ENCODE measurements at regions not wholly inside any gene's neighbourhood (a gene's known extent, or its start where the extent isn't known, plus 50 kb on each side); places are given as distances from the start of the nearest gene placed in this dataset.

DNA sequence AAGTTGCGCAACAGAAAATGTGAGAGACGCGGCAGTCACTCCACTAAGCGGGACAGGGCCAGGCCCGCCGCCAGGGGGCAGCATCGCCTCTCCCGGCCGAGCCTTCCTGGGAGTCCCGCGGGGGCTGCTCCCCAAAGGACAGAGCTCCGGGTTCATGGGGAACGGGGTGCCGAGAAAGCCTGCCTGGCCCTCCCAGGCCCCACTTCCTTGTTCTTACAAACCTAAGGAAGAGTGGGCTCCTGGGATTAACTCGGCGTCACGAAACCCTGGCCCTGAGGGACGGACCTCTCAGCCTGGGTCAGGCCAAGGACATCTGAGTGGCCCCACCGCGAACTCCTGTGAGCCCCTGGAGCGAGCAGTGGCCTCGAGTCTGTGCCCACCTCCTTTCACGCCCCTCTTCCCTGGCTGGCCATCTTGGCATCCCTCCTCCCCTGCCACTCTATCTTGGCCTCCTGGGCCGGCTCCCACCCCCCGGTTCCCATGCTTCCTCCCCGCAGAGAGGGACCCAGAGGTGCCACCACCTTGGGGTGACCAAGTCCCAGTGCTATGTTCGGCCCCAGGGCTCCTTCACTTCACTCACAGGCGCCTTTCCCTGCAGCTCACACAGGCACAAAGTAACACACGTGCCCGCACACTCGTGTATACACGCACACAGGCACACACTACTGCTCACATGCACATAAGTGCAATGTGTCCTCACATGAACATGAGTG, 99.9 kb upstream of the FGF3 start:
- DNase-seq: no peak

DNA sequence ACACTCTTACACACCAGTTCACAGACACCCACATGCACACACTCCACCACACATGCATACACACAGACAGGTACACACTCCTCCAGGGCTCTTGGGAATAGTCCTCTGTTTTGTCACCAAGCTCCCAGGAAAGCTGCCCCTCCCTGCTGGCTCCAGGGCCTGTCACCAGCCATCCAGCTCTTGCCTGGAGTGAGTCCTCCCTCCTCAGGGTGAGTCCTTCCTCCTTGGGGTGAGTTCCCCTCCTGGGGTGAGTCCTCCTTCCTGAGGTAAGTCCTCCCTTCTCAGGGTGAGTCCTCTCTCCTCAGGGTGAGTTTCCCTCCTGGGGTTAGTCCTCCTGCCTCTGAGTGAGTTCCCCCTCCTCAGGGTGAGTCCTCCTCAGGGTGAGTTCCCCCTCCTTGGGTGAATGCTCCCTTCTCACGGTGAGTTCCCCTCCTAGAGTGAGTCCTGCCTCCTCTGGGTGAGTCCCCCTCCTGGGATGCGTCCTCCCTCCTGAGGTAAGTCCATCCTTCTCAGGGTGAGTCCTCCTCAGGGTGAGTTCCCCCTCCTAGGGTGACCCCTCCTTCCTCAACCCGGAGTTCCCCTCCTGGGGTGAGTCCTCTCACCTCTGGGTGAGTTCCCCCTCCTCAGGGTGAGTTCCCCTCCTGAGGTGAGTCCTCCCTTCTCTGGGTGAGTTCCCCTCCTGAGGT, 100.6 kb upstream of the FGF3 start:
- DNase-seq: no peak

DNA sequence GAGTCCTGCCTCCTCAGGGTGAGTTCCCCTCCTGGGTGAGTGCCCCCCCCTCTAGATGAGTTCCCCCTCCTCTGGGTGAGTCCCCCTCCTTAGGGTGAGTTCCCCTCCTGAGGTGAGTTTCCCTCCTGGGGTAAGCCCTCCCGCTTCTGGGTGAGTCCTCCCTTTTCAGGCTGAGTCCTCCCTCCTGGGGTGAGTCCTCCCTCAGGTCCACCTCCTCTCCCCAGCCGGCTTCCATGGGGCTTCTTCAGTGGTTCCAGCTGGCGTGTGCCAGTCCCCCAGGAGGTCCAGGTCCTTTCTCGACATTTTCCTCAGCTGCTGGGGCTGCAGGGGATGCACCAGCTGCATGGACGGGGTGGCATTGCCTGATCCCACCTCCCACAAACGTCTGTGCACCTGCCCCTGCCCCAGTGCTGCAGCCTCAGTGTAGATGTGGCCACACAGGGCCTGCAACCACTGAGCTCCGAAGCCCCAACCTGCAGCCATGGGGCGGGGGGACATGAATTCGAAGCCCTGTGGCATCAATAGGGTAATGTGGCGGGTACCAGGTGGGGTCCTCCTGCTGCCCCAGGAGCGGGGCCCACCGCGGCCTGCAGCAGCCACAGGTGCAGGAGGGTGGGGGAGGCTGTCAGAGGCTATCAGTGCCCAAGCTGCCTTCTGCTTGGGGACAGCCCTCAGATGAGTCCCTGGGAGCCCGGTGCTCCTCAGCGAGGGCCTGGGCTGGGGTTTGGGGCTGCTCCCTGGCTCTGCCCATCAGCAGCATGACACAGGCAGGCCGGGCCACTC, 101.3 kb upstream of the FGF3 start:
- DNase-seq: no peak

DNA sequence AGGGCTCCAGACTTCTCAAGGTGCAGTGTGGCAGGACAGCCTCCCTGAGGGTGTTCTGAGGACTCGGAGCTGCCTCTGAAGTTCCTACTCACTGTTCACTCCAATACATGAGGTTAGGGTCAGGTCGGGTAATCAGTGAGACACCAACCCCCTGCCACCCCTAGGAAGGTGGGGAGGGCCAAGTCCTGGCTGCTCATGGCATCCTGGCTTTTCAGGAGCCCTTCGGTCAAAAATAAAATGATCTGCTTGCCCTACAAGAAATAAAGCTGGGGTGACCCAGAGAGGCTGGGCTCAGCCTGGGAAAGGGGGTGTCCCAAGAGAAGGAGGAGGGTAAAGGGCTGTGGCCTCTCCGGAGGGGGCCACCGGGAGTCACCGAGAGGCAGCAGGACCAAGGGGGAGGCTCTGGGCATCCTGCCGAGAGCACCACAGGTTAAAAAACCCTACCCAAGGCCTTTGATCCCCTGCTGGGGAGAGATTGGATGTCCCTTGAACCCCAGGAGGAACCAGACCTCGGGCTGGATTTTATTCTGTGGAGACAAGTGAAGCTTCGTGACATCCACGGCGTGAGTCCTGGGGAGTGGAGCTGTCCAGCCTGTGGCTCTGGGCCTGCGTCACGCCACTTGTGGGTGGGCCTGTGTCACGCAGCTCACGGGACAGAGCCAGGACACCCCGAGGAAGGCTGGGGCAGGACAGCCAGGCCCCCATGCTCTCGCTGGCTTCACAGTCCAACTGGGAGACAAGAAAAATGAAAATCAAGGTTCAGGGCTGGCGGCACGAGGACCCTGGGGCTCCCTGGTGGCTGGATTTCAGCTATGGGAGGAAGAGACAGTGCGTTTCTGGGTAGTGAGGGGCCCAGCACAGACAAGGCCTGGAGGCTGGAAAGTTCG, 102.2 kb upstream of the FGF3 start:
- DNase-seq: no peak

DNA sequence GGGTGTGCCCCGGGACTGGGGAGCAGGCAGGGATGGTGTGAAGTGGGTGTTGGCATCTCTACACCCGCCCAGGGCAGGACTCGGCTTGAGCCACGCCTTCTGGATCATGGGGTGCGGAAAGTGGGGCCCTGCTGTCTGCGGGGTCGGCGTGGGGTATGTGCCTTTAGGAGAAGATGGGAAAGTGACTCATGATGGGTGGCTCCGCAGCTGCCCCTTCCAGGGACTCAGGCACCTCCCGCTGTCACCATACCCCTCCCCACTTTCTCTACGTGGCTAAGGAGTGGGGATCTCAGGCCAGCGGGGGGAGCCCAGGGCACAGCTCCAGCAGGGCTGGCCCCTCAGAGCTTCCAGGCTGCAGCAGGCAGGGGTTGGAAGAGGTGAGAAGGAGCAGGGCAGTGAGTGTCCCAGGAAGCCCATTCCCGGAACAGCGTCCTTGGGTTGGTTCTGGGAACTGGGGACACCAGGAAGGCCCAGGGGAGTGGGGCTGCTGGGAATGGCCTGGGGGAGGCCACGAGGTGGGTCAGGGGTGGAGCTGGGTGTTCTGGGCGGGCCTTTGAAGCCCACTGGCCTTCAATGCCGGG, 102.9 kb upstream of the FGF3 start:
- DNase-seq: no peak

DNA sequence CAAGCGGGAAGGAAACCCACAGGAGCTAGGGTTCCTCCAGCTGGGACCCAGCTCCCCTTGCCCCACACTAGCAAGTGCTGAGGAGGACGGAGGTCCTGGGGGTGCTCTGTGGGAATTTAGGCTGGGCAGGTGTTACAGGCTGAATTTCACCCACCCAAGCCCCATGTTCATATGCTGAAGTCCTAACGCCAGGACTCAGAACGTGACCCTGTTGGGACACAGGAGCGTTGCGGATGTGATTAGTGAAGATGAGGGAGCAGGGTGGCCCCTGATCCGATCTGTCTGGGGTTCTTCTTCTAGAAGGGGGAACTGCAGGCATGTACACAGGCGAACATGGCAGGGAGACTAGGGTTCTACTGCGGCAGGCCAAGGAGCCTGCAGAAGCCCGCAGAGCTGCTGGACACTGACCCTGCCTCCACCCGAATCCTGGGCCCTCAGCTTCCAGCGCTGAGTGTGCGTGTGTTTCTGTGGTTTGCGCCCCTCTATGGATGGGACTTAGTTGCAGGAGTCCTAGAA, 103.4 kb upstream of the FGF3 start:
- DNase-seq: no peak

DNA sequence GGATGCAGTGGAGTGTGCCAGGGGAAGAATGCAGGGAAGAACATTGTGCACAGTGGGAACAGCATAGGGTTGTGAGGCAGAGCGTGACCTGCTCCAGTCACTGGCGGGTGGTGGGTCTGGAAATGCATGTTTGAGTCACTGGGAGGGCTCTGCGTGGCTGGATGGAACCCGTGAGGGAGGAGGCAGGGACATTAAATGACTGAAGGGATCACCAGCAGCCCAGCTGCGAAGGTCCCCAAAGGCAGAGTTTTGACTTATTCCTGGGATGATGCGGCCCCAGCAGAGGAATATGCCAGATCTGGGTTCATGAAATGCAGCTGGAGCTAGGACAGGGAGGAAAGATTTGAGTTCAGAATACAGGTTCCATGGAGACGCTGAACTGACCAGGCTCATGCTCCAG, 104.0 kb upstream of the FGF3 start:
- DNase-seq: no peak

DNA sequence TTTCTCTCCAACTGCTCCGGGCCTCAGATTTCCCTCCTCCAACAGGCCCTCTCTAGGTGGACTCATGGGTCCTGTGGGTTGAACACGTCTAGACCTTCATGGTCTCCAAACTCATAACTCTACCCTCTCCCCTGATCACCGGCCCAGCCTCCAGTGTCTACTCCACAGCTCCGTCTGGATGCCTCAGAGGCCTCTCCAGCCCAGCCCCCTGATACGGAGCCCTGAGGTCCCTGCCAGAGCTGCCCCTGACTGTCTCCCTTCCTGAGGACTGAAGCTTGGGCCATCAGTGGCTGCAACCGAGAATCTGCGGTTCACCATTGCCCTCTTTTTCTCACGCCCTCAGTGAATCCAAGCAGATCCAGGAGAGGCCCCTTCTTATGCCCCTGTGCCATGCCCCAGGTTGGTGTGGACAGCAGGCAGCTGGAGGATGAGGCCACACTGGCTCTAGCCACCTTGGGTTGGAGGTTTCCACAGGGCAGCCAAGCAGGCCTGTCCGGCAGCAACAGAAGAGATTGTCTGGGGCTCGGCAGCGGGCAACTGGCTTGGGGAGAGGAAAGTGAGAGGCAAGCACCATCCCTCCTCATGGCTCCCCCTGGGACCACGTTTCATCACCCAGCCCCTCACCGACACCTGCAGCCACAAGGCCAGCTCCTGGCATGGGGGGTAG, 104.6 kb upstream of the FGF3 start:
- no peak for DNase-seq

DNA sequence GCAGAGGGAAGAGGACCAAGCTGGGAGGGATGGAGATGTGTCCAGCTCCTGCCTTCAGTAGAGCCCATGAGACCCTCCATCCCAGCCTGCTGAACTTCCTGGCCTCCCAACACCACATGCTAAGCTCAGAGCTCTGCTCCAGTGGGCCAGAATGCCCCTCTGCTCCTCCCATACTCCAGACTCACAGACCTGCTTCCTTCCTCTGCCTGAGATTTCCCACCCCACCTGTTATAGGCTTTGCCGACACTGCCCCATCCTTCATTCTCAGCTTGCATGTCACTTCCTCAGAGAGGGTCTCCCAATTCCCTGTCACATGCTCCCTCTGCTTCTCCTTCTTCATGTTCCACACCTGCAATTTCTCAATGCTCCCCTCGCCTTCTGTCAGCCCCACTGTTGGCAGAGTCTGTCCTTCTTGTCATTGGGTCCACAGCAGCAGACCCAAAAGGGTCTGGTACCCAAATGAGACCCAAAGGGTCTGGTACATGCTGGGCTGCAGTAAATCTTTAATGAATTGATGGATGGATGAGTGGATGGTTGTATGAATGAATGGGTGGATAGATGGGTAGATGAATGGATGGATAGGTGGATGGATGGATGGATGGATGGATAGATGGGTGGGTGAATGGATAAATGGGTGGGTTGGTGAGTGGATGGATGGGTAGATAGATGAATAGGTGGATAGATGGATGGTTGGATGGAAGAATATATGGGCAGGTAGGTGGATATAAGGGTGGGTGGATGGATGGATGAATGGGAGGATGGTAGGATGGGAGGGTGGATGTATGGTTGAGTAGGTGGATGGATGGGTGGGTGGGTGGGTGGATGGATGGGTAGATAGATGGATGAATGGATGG, 105.3 kb upstream of the FGF3 start:
- DNase-seq: no peak

DNA sequence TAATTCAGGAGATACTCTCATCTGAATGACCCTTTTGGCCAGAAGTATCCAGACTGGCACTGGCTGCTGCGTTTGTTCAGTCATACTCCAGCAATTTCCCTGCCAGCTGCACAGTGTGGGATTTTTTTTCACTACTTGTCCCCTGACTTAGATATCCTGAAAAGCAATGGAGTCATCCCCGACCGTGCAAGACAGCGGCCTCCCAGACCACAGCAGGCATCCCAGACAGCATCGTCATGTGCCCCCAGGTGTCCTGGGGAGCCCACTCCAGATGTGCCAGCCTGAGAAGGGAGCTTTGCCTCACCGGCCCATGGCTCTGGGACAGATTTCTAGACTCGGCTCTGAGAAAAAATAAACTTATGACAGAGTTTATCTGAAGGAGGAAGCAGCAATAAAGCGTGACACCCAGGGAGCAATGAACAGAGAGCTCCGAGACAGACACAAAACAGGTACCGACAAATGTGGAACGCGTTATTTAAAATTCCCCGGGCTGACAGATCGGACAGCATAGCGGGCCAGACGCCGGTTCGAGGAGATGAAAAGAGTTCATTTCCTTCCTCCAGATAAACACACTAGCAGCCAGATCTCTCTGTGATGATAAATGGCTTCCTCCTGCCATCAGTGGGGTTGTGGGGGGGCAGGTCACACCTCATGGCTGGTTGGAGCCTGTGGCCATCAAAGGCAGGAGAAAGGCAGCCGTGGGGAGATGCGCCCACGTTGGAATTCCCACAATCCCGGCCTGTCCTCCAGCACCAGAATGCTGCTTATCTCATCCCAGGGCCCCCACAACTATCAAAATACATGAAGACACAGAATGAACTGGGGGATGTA, 106.4 kb upstream of the FGF3 start:
- DNase-seq: no peak

DNA sequence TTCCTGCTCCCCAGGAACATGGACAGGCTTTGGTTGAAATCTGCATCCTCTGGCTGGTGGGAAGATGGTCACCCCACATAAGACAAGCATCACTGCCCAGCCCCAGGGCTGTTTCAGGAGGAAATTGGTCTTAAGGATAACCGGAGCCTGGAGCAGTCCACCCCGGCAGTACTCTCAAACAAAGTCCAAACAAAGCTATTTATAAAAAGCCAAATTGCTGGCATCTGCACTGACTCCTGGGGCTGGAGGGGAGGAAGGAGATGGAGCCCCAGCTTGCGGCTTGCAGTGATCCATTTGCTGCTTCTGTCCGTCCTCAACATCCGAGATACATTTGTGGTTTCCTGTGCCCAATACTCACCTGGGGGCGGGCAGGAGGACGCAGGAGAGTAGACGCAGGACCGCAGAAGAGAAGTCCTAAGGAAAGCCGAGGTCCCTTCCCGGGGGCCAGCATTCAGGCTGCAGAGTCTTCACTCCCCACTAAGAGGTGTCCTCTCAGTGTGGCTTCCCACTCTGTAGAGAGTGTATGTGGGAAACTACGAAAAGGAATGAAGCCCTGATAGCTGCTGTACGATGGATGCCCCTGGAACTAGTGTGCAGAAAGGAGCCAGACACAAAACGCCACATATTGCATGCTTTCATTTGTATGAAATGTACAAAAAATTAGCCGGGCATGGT, 107.3 kb upstream of the FGF3 start:
- no peak for DNase-seq

DNA sequence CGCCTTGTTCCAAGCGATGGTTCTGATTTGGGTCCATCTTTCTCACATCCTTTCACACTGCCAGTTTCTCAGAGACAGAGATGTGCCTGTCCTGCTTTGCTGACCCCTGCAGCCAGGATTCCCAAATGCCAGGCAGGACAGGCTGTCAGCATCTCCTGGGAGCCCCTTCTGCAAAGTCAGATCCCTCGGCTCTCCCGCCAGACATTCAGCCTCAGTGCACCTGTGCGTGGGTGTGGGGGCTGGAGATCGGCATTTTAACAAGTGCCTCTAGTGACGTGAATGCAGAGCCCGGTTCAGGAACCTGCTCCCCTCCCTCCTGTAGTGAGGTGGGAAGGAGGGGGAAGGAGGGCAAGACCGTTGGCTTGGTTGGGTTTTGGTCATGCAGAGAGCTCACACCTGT, 108.9 kb upstream of the FGF3 start:
- DNase-seq: no peak

DNA sequence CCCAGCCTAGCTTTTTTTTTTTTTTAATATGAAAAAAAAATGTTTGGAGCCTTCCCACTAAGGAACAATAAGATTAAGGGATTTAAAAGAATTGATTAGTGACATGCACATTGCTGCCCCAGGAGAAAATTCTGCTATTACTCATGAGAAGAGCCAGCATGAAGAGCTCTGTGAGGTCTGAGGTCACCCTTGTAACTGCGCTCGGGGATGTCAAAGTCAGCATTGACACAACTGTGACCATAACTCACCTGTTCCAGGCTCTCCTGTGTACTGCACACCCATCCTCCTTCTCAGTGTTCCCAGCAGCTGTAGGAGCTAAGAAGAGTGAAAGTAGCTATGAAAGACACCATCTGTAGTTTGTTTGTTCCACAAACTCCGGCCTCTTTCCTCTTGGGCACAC, 109.8 kb upstream of the FGF3 start:
- DNase-seq: no peak

DNA sequence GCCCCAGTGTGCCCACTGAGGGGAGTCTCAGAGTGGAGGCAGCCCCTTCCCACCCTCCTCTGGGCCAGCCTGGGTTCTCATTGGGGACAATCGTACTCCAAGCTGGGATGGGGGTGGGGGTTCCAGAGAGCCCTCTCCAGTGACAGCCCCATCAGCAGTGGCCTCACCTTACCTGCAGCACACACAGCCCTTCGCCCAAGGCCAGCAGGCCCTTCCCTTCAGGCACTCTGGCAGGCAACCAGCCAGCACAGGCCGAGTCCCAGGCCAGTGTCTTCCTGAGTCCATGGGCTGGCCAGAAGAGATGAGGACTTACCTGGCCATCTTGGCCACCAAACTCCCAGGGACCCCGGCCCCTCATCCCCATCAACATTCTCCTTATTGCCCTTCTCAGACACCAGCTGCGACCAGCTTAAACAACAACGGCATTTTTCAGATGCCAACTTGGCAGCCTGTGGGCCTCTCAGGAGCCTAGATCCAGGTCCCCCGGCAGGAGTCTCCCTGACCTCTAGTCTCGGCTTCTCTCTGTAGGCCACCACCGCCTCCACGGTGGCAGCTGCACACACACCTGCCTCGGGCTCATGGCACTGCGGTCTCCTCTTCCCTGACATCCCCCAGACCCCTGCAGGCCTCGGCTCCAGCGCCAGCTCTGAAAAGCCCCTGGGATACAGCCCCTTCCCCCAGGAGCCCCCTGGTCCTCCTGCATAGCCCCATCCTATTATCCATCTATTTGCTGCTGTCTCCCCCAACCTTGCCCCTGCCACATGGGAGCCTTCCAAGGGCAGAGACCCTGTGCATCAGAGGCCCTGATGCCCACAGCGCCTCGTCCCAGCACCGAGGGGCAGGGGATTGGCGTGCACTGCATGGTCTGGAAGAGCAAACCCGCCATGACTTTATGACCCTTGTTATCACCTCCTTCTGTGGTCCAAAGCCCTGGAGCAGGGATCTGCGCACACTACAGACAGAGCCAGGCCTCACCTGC, 111.2 kb upstream of the FGF3 start:
- no peak for DNase-seq

DNA sequence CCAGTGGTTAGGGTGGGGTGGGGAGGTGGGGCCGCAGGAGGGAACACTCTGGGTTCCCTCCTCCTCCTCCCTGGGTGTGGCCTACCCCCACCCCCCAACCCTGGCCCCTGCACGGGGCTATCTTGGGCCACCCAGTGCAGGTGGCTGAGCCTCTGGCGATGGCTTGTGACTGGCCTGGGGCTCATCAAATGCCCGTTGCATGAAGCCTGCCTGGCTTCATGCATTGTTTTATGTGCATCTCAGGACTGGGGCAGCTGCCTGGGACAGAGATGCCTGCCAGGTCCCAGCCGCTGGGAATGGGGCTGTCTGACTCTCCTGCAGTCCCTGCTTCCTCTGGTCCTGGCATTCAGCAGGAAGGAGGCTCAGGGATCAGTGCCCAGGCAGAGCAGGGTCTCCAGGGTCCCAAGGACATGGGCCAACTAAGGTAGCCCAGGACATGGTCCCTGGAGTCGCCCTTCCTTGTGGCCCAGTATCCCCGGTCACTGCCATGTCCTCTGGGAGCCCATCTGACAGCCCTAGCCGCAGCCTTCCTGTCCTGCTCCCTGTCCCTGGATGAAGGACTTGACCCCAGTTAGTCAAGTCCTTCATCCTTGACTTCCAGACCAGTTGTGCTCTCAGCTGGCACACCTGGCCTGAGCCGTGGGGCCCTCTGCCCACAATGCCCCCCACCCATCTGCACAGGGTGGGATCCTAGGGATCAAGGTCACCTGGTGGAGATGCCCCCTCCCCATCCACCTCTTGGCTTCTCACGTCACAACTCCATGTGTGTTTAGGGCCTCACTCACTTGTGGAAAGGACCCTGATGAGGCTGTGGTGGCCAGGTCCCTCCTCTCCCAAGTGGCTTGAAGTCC, 112.1 kb upstream of the FGF3 start:
- DNase-seq: no peak

DNA sequence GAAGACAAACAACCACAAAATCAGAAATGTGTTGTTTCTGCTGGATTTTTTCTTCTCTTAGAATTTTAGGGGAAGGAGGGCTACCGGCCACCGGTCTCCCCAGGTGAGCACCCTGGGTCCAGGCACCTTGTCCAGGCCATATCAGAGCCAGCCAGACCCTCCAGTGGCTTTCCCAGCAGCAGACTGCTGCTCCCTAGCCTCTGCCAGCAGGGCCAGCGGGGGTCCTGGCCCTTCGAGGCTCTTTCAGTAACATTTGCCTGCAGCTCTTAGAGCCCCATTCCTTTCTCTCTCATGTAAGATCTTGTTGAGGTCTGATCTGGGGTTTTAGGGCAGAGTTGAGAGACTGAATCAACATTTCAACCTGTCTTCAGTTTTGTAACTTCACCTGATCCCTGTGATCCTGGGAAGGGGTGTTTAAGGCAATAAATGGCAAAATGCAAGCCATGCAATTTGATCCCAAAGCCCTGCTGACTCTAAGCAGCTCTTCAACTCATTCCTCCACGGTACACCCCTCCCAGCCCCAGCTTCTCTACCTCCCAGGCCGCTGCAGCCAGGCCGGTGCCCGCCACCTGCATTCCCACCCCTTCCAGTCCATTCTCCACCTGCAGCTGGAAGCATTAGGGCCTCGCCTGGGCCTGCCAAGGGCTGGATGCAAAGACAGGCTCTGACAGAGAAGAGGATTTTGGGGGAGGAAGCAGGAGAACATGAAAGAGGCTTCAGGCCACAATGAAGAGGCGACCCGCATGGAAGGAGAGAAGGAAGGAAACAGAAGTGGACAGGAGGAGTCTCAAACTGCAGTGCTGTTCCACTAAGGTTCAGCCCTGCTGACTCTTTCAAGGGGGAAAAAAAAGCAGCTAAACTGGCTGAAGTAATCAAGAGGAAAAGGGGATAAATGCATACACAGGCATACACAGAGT, 113.0 kb upstream of the FGF3 start:
- DNase-seq: no peak

Data from NCI-H2029 (cell line).